ENCODE measurements at regions not wholly inside any gene's neighbourhood (a gene's known extent, or its start where the extent isn't known, plus 50 kb on each side); places are given as distances from the start of the nearest gene placed in this dataset.

GRCh38 chr3:189500798-189501495 is 130.2 kb upstream of the TP63 start:
- no peak for TF ChIP-seq CTCF (conservative IDR thresholded peaks at IDR 0.05; ENCODE audit: low read depth, low read length)
- TF ChIP-seq RCOR1 (IDR thresholded peaks at IDR 0.05; ENCODE audit: insufficient replicate concordance, low read length): no peak
